ENCODE measurements at regions not wholly inside any gene's neighbourhood (a gene's known extent, or its start where the extent isn't known, plus 50 kb on each side); places are given as distances from the start of the nearest gene placed in this dataset.
"Not testable (repeated sequence)": the region's sequence is repeated elsewhere in the genome, so short reads cannot be mapped to it uniquely, and the experiment has no call there.

DNA sequence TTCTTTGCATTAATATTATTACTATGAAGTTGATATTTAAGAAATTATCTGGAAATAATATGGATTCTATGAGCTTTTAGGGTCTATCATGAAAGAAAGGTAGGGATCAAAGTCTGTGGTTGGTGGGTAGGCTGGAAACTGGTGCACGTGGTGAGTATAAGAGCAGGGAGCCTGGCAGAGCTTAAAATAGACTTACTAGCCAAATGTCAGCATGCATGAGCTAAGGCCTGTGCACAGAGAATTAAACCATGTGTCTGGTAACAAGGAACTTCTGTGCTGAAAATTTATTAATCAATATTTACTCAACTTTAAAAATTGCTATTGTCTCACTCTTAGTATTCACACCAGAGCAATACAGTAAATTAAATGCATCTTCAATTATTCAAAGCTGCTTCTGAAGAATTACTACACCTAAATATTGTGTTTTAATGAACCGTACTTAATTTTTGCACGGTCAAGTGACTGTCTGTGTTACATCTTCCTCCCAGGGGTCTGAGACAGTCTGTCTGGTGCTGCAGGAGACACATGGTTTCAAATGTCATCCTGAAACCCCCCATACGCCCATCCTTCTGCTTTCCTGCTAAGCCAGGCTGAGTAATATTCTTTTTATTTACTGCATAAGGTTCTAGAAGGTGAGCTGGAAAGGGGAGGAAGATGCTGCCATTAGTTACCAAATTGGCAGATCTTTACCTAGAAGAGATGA lies 161.0 kb upstream of the NLRP1 start:
- in situ Hi-C loops (cut with HindIII; ENCODE audit: low sequenced_read_pairs), result no loop called here

DNA sequence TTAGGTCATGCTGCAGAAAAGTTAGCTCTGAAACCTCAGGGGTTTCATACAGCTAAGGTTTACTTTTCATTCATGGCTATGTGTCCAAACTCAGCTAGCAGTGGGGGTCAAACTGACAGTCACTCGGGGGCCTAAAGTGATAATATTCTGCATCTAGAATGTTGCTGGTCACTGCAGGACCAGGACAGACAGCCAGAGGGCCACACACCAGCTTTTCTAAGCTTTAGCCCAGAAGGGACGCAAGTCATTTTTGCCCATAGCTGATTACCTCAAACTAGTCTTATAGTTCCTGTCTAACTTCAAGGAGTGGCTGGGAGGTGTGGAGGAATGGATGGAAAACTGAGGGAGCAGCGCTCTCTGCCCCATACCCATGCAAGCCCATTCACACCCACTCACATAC lies 163.0 kb upstream of the NLRP1 start:
- in situ Hi-C loops (cut with HindIII; ENCODE audit: low sequenced_read_pairs), result no loop called here

DNA sequence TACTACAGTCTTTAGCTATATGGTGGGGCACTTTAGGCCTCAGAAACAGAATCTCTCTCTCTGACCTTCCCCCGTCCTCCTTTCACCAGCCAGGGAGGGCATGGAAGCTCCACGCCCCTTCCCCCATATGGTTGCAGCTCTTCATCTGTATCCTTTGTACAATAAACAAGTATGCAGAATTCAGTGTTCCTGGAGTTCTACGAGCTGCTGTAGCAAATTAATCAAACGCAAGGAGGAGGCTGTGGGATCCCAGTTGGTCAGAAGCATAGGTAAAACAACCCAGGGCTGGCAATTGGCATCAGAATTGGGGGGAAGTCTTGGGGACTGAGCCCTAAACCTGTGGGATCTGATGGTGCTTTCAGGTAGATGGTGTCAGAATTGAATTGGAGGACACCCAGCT lies 163.7 kb upstream of the NLRP1 start:
- in situ Hi-C loops (cut with HindIII; ENCODE audit: low sequenced_read_pairs), result no loop called here

- in situ Hi-C loops (cut with HindIII; ENCODE audit: low sequenced_read_pairs), result no loop called here
Observed at GRCh38 chr17:5753421-5753820, 169.1 kb upstream of the NLRP1 start.

DNA sequence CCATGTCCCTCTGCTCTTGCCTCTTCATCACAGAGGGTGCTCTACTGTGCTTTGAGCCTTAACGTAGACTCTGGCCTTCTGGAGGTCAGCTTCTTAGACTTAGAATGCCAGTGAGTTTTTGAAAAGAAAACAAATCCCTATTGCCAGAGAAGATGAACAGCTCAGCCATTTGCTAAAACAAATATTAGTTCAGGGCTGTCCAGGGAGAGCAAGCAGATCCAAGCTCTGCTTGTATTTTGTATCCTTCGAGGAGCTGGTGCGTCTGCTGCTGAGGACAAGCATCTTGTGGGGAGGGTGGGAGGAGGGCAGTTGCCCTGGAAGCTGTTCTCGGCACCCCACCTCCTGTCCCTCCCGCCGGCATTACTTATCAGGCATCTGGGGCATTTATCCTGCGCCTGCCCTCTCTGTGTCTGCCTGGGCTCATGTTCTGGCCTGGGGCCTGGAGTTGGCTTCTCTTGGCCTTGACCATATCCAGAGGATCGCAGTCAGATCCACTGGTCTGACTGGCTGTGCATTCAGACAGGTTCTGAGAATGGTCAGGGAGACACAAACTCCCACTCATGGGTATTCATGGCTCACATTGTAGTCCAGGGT lies 173.1 kb upstream of the NLRP1 start:
- in situ Hi-C loops (cut with HindIII; ENCODE audit: low sequenced_read_pairs), result no loop called here

DNA sequence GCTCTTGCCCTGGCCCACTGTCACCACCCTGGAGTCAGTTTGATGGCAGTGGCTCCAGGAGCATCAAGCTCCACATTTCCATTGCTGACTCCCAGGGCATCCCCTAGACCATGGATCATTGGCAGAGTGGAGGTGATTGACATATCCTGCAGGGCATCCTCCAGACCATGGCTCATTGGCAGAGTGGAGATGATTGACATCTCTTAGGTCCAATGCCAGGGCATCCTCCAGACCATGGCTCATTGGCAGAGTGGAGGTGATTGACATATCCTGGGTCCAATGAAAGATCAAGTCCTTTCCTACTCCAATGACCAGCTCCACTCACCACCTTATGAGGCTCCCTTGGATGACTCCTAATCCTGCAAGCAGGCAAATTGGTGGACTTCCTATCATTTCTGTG lies 174.3 kb upstream of the NLRP1 start:
- in situ Hi-C loops (cut with HindIII; ENCODE audit: low sequenced_read_pairs), result no loop called here

DNA sequence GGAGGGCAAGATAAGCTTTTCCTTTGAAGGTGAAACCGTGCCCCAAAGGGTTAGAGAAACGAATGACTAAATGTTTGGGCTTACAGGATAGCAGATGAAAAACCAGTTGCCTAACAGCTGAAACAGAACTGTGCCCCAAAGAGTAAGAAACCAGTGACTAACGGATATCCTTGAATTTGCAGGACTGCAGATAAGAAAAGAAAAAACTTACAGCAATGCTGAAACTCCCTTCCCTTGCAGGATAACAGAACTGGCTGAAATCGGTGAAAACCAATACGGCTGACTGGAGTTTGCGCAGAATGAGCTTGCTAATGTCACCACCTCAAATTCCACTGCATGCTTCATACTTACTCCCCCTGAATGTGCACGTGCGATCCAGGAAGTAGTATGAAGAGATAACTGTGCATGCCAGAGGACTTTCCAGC lies 175.2 kb upstream of the NLRP1 start:
- in situ Hi-C loops (cut with HindIII; ENCODE audit: low sequenced_read_pairs), result no loop called here

- in situ Hi-C loops (cut with HindIII; ENCODE audit: low sequenced_read_pairs), result no loop called here
Observed at GRCh38 chr17:5762191-5762590, 177.9 kb upstream of the NLRP1 start.

DNA sequence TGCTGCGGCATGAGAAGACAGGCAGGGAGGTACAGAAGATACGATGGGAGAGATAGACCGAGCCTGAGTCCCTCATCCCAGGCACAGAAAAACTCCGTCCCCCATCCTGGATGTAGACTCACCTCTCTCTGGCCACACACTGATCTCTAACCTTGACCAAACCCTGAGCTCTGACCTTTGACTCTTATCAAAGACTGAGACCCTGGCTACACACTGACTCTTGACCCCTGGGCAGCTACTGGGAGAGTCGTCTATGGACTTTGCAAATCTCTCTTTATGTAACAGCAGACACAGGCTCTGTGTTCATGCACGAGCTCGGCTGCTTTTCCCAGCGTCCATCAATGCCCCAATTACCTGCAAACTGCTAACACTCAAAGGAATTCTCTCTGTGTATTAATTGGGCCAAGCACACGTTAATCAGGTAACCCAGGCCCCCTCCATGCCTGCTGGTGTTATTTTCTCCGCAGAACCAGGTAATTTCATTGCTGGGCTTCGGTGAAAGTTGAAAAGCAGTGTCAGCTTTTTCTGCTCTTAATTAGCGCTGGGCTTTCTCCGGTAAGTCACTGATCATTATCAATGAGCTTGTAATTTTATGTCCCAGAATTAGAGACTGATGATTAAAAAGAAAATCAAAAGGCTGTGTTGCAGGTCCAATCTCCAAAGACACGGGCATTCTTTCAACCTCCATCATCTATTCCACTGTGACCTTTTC lies 179.4 kb upstream of the NLRP1 start:
- in situ Hi-C loops (cut with HindIII; ENCODE audit: low sequenced_read_pairs), result no loop called here

DNA sequence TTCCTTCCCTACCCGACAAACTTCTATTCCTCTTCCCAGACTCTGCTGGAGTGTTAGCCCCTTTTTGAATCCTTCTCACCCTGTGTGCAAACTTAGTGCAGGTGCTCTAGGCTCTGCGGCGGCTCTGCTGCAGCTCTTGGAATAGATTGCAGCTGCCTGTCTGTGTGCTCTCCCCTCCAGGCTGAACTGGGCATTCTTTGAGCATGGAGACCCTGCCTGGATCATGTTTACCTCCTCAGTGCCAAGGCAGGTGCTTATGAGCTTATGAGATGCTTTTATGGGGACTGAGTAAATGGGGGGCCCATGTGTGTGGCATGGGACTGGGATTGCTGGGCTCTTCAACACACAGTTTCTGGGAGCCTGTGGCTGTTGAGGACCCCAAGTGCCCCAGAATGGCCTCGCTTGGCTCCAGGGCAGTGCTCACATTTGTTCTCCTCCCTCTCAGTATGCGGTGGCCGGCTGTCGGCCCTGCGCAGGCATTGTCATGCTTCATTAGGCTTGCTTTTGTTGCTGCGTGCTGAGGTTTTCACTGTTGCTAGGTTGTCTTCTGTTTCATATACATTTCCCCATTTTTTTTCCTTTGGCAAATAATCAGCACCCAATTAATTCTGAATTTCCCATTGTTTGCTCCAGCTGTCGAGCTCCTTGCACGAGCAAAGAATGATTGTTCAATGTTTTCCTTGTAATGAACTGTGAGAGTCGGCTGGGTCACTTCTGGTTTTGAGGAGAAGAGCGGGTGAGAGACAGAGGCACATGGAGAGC lies 185.5 kb upstream of the NLRP1 start:
- in situ Hi-C loops (cut with HindIII; ENCODE audit: low sequenced_read_pairs), result no loop called here

GRCh38 chr17:5770441-5771270 lies 186.3 kb upstream of the NLRP1 start:
- in situ Hi-C loops (cut with HindIII; ENCODE audit: low sequenced_read_pairs), result no loop called here

DNA sequence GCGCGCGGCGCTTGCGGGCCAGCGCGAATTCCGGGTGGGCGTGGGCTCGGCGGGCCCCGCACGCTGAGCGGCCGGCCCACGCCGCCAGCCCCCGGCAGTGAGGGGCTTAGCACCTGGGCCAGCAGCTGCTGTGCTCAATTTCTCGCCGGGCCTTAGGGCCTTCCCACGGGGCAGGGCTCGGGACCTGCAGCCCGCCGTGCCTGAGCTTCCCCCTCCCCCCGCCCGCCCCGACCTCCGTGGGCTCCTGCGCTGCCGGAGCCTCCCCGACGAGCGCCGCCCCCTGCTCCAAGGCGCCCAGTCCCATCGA lies 186.9 kb upstream of the NLRP1 start:
- in situ Hi-C loops (cut with HindIII; ENCODE audit: low sequenced_read_pairs), result not testable (repeated sequence)

DNA sequence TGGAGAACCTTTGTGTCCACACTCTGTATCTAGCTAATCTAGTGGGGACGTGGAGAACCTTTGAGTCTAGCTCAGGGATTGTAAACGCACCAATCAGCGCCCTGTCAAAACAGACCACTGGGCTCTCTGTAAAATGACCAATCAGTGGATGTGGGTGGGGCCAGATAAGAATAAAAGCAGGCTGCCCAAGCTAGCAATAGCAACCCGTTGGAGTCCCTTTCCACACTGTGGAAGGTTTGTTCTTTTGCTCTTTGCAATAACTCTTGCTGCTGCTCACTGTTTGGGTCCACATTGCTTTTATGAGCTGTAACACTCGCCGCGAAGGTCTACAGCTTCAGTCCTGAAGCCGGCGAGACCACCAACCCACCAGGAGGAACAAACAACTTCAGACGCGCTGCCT lies 187.7 kb upstream of the NLRP1 start:
- in situ Hi-C loops (cut with HindIII; ENCODE audit: low sequenced_read_pairs), result not testable (repeated sequence)

DNA sequence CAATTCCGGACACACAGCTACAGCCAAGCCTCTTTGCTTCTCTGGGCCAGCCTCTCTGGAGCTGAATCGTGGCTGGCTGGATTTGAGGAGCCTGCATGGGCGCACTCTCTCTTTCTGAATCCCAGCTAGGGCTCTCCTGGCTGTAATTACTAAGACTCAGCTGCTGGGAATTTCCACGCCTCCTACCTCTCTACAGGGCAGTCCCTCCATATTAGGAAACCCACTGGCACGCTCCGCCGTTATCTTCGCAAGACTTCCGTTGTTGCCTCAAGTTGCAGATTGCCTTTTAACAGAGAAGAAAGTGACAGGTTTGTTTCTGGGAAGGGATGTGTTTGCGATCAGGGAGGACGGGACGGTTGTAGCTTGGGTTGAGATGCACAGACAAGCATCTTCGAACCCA lies 188.4 kb upstream of the NLRP1 start:
- in situ Hi-C loops (cut with HindIII; ENCODE audit: low sequenced_read_pairs), result no loop called here

DNA sequence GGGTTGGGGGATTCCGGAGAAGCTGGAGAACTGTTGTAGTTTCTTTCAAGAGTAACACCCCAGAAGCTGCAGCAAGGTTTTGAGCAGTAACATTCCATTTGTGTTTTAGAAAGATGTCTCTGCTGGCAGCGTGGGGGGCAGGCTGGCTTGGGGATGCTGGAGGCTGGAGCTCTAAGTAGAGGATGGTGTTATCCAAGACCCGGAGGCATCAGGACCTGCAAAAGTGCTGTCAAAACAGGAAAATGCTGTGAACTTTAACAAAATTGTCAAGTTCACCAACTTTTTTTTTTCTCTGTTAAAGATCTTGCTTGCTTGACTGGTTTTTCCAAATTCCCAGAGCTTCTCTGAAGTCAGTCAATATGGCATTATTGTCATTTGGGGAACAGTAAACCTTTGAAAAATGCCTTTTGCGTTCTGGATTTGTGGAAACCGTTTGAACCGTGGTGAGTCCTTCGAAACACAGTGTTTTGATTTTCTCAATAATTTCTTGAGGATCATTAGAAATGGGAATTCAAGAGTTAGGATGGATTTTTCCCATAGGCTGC lies 189.6 kb upstream of the NLRP1 start:
- in situ Hi-C loops (cut with HindIII; ENCODE audit: low sequenced_read_pairs), result no loop called here

GRCh38 chr17:5775098-5775497 lies 190.8 kb upstream of the NLRP1 start:
- in situ Hi-C loops (cut with HindIII; ENCODE audit: low sequenced_read_pairs), result no loop called here

DNA sequence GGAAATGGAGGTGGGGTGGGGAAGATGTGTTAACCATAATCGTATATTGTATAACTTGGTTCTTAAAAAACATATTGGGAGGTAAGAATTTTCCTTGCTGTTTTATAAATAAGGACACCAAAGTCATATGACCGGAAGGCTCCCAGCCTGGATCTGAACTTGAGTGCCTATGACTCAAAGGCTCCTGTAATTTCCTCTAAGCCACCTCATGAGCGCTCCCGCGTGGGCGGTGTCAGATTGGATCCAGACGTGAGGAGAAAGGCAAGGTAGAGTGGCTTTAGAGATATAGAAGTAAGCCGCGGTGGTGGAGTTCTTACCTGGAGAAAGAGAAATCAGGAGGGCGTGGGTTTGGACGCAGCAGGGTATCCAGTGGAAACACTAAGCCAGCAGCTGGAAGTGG lies 196.2 kb upstream of the NLRP1 start:
- in situ Hi-C loops (cut with HindIII; ENCODE audit: low sequenced_read_pairs), result no loop called here

- in situ Hi-C loops (cut with HindIII; ENCODE audit: low sequenced_read_pairs), result no loop called here
Observed at GRCh38 chr17:5781236-5781927, 197.1 kb upstream of the NLRP1 start.

- in situ Hi-C loops (cut with HindIII; ENCODE audit: low sequenced_read_pairs), result no loop called here
Observed at GRCh38 chr17:5783269-5783668, 199.0 kb upstream of the NLRP1 start.

DNA sequence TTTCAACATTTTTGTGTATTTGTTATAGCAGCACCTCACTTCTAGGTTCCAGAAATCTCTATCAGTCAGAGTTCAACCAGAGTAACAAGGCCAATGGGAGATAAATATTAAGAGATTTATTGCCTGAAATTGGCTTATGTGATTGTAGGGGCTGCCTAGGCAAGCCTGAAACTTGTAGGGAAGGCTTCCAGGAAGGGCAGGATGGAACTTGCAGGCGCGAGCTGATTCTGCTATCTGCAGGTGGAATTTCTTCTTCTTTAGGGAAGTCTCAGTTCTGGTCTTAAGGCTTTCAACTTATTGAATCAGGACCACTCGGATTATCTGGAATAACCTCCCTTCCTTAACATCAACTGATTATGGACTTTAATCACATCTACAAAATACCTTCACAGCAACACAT lies 199.5 kb upstream of the NLRP1 start:
- in situ Hi-C loops (cut with HindIII; ENCODE audit: low sequenced_read_pairs), result no loop called here
